AG10803 (cell line): ENCODE measurements at regions not wholly inside any gene's neighbourhood (a gene's known extent, or its start where the extent isn't known, plus 50 kb on each side); places are given as distances from the start of the nearest gene placed in this dataset.
"Not testable (repeated sequence)": the region's sequence is repeated elsewhere in the genome, so short reads cannot be mapped to it uniquely, and the experiment has no call there.

Experiments
- DNase-seq: peaks from one replicate; pipeline ENCODE4 v3.0.0; 2010; ENCODE audit warnings: low read depth
- H3K4me3 ChIP-seq: 2 replicates; pipeline ENCODE4 v1.5.1; 2011; ENCODE audit warnings: mild to moderate bottlenecking, low read length, control low read depth
- TF ChIP-seq, protein P1 (sequence below): conservative IDR thresholded peaks from 2 replicates; pipeline ENCODE4 v1.5.1; 2011; ENCODE audit warnings: mild to moderate bottlenecking, low read length, control low read depth, inconsistent platforms

DNA sequence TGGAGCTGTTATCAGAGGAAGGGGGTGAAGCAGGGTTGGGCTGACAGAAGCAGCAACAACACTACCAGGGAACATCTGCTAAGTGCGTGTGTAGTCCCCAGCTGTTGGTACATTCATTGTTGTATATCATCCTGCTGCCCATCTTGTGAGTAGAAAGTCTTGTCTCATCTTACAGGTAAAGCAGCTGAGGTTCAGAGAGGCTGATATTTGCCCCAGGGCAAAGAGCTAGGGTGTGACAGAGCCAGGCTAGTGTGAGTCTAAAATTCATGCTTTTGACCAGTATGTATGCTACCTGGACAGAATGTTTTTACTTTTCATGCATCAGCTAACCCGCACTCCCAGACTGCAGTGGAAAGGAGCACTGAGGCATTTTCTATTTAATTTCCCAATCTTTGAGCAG lies 221.6 kb downstream of the STK31 start:
- TF ChIP-seq, protein P1, sequence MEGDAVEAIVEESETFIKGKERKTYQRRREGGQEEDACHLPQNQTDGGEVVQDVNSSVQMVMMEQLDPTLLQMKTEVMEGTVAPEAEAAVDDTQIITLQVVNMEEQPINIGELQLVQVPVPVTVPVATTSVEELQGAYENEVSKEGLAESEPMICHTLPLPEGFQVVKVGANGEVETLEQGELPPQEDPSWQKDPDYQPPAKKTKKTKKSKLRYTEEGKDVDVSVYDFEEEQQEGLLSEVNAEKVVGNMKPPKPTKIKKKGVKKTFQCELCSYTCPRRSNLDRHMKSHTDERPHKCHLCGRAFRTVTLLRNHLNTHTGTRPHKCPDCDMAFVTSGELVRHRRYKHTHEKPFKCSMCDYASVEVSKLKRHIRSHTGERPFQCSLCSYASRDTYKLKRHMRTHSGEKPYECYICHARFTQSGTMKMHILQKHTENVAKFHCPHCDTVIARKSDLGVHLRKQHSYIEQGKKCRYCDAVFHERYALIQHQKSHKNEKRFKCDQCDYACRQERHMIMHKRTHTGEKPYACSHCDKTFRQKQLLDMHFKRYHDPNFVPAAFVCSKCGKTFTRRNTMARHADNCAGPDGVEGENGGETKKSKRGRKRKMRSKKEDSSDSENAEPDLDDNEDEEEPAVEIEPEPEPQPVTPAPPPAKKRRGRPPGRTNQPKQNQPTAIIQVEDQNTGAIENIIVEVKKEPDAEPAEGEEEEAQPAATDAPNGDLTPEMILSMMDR, result no peak
- H3K4me3 ChIP-seq, result no peak overlapping the region
- no peak for DNase-seq

DNA sequence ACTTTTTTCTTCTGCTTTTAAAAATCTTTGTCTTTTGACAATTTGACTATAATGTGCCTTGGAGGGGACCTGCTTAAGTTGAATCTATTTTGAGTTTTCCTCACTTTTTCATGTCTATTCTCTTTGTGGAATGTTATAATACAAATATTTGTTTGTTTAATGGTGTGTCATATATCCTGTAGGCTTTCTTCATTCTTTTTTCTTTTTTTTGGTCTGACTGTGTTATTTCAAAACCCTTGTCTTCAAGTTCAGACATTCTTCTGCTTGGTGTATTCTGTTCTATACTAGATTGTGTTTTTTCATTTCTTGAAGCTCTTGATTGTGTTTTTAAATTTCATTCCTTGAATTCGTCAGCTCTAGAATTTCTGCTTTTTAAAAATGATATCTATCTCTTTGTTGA lies 228.2 kb downstream of the STK31 start:
- H3K4me3 ChIP-seq, result no peak overlapping the region
- DNase-seq, result no peak
- TF ChIP-seq, protein P1, result no peak

DNA sequence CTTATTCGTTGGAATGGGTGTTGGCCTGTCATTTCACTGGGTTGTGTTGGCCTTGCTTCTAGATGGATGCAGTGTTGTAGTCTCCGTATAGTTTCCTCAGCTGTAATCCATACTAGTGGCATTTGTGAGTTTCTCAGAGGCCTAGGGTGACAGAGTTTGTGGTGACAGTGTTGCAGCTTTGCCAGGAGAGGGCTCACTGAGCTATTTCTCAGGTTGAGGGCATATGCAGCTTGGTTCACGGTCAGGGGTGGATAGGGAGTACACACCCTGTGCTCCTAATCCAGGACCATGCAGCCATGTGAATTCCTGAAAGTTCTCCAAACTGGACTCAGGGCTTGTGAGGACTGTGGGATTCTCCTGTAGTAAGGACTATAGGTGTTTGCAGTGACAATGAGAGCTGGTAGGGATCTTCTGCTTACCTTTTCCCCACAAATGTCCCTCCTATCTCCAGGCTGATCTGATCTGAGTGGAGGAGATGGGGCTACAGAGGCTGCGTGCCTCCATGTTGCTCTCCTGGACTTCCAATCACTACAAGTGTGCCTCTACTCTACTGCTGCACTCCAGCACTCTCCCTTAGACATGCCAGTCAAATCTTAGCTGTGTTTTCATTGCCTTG lies 229.0 kb downstream of the STK31 start:
- TF ChIP-seq, protein P1, result peak; percentile 65
- H3K4me3 ChIP-seq, result no peak overlapping the region
- peak; percentile 43 for DNase-seq

DNA sequence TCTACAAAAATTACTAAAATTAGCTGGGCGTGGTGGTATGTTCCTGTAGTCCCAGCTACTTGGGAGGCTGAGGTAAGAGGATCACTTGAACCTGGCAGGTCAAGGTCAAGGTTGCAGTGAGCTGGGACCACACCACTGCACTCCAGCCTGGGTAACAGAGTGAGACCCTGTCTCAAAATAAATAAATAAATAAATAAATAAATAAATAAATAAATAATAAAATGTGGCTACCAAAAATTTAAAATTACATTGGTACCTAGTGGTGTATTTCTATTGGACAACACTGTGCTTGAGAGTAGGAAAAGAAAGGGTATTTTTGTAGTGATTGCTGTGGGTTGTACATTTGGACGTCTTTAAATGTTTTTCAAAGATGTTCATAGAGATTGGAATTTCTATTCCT lies 229.7 kb downstream of the STK31 start:
- not testable (repeated sequence) for DNase-seq, H3K4me3 ChIP-seq

DNA sequence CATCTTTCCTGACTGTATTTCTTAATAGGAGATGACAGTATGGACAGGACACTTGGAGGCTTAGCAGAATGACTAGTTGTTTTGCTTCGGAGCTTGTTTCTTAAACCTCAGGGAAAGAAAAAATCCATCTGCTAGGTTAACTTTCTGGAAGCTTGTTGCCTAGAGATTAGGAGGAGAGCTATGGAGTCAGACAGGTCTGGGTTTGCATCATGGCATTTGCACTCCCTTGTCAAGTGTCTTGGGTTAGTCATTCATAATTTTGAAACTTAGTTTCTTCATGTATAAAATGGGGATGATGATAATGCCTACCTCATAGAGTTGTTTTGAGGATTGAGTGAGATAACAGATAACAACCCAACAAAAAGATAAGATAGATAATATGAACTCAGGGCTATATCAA lies 231.5 kb downstream of the STK31 start:
- DNase-seq, result no peak
- TF ChIP-seq, protein P1, result no peak
- no peak overlapping the region for H3K4me3 ChIP-seq

DNA sequence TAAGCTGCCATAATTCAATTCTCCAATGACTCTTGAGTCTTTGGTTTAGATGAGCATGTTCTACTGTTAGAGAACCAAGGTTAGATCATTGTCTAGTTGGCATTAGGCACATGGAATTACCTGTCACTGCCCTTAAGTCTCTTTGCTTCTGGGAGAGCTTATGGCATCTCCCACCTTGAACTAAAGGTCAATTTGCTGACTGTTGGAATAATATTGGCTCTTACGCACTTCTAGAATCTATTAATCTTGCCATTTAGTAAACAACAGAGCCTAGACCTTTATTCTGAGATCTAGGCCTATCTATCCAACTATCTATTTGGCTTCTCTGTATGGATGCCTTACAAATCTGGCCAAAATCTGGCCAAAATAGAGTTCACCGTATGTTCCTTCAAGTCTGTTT lies 232.0 kb downstream of the STK31 start:
- no peak overlapping the region for H3K4me3 ChIP-seq
- DNase-seq, result no peak
- TF ChIP-seq, protein P1, result no peak

DNA sequence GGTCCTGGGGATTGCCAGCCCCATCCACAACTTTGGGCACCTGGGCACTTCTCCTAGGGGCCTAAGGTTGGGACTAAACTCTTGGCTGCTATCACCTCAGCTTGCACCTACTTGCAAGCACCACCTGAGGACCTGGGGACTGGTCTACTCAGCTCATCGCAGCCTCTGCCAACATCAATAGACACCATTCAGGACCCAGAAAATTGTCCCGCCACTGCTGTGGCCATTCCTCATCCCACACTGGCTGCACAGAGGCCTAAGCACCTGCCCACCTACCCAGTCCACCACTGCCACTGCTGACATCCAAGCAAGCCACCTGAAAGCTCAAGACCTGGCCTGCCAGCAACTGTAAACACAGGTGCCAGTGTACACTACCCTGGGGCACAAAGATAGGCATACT lies 234.1 kb downstream of the STK31 start:
- no peak for DNase-seq
- TF ChIP-seq, protein P1, result no peak
- H3K4me3 ChIP-seq, result no peak overlapping the region

DNA sequence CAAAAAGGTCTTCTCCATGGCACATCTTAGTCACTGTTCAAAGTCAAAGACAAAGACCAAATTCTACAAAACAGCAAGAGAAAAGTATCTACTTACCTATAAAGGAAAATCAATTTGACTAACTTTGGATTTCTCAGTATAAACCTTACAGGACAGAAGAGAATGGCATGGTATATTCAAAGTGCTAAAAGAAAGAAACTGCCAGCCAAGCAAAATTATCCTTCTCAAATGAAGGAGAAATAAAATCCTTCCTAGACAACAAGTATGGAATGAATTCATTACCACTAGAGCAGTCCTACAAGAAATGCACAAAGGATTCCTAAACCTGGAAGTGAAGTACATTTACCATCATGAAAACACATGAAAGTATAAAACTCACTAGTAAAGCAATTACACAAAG lies 235.5 kb downstream of the STK31 start:
- no peak overlapping the region for H3K4me3 ChIP-seq
- TF ChIP-seq, protein P1, result no peak
- DNase-seq, result no peak
